GM13976 (cell line): ENCODE measurements at regions not wholly inside any gene's neighbourhood (a gene's known extent, or its start where the extent isn't known, plus 50 kb on each side); places are given as distances from the start of the nearest gene placed in this dataset.

Source experiments
- DNase-seq: peaks from one replicate; pipeline ENCODE4 v3.0.0; 2012; ENCODE audit warnings: low spot score
- in situ Hi-C: fragments of 300-500 bp; cut with MboI; formaldehyde crosslinking; loops from one replicate; pipeline ENCODE4 v1.12.0; 2022; ENCODE audit warnings: low sequenced_read_pairs, mixed read lengths, inconsistent platforms; ENCODE audit not compliant: unreplicated experiment
- TF ChIP-seq, protein P1 (sequence below): IDR thresholded peaks from 2 replicates; pipeline ENCODE4 v1.5.1; 2012; ENCODE audit warnings: borderline replicate concordance, mild to moderate bottlenecking; ENCODE audit not compliant: insufficient read depth; ENCODE audit errors: extremely low read depth, missing control alignments, control extremely low read depth

DNA sequence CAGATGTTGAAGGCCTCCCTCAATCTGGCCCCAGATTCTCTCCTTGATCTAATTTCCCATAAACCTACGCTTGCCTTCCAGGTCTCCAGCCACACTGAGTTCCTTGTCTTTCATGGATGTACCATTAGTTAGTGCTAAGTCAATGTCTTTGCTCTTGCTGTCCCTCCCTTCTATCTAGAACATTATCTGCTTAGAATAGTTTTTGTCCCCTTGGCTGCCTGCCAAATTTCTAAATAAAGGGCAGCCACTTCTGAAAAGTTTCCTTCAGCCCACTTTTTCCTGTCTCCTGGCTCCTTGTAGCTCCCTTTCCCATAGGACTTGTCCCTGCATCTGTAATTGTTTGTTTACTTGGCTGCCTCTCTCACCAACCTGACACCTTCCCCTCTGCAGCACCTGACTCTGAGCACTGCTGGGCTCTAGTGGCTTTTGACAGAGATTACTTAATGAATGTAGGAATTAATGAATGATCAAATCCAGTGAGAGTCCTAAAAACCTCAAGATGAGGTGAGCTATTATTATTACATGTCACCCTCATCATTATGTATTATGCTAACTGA lies 58.3 kb downstream of the CXCL12 start:
- TF ChIP-seq, protein P1, sequence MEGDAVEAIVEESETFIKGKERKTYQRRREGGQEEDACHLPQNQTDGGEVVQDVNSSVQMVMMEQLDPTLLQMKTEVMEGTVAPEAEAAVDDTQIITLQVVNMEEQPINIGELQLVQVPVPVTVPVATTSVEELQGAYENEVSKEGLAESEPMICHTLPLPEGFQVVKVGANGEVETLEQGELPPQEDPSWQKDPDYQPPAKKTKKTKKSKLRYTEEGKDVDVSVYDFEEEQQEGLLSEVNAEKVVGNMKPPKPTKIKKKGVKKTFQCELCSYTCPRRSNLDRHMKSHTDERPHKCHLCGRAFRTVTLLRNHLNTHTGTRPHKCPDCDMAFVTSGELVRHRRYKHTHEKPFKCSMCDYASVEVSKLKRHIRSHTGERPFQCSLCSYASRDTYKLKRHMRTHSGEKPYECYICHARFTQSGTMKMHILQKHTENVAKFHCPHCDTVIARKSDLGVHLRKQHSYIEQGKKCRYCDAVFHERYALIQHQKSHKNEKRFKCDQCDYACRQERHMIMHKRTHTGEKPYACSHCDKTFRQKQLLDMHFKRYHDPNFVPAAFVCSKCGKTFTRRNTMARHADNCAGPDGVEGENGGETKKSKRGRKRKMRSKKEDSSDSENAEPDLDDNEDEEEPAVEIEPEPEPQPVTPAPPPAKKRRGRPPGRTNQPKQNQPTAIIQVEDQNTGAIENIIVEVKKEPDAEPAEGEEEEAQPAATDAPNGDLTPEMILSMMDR = no peak
- in situ Hi-C loops = no loop called here

DNA sequence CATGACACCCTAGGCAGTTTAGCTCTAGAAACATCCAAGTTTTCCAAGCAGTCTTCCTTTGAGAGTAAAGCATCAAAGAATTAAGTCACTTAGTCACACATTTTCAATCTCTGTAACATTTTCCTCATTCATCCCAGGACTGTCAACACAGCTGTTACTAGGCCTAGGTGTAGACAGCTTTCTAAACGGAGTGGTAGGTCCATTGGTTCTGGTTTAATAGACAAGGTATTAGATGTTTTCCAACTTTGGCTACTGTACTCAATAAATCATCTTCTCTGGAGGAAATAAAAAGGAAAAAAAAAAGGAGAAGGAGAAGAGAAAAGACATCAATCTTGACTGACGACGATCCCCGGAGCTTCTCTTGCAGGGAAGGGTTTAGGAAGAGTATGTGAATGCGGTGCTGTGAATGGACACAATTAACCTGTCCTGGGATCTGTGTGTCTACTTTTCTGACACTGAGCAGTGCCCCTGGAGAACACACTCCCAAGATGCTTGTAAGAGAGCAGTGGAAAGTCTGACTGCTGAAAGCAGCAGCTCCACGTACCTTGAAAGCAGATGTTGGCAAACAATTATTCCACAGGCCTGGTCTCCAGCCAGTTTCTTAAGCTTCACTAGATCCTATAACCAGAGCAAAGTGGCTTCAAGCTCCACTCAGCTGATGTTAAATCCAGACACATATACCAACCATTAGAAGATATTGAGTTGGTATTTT lies 59.1 kb downstream of the CXCL12 start:
- TF ChIP-seq, protein P1 = no peak
- in situ Hi-C loops = no loop called here
- DNase-seq = no peak

More for the DNA sequence above, 58.3 kb downstream of the CXCL12 start:
- DNase-seq = no peak

DNA sequence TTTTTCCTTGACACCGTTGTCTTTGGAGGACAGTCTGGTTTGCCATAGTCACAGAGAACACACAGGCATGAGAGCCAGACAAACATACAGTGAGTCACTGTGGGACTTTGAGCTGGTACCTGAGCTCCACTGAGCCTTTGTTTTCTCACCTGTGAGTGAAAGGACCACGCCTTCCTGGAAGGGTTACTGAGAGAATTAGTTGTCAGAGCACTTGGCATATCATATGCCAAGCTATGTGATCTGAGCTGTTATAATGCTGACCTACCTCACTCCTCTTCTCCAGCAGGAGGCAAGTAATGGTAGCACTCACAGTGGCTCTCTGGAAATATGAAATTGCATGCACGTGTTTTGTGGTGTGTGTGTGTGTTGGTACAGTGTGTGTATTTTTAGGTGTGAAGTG lies 59.7 kb downstream of the CXCL12 start:
- in situ Hi-C loops = no loop called here
- DNase-seq = no peak
- TF ChIP-seq, protein P1 = no peak

DNA sequence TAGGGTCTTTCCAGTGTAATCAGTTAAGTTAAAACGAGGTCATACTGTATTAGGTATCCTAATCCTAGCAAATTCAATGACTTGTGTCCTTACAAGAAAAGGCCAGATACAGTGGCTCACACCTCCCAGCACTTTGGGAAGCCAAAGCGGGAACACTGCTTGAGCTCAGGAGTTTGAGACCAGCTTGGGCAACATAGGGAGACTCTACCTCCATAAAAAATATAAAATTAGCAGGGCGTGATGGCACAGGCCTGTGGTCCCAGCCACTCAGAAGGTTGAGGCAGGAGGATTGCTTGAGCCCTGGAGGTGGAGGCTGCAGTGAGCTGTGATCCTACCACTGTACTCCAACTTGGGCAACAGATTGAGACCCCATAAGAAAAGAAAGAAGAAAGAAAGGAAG lies 61.1 kb downstream of the CXCL12 start:
- in situ Hi-C loops = no loop called here

DNA sequence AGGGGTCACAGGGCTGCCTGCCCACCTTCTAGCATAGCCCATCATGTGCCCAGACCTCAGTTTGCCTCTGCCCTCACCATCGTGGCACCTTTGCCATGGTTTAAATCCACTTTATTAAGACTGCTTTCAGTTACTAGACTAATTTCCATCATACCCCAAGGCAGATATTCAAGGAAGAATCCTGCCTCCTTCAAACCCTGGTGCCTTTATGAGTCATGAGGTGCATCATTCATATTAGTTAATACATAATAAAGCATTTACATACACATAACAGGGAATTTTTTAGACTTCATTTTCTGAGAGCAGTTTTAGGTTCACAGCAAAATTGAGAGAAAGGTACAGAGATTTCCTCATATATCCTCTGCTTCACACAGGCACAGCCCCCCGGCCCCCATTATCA lies 62.8 kb downstream of the CXCL12 start:
- DNase-seq = no peak
- in situ Hi-C loops = no loop called here
- TF ChIP-seq, protein P1 = no peak

More for the DNA sequence above, 61.1 kb downstream of the CXCL12 start:
- TF ChIP-seq, protein P1 = no peak
- no peak for DNase-seq

DNA sequence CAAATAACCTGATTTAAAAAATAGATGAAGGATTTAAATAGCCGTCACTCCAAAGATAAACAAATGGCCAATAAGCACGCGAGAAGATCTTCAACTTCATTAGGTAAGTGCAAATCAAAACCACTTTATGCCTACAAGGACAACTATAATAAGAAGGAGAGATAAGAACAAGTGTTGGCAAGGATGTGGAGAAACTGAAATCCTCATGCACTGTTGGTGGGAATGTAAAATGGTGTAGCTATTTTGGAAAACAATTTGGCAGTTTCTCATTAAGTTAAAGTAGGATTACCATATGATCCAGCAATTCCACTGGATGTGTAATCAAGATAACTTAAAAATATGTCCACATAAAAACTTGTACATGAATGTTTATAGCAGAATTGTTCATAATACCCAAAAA lies 64.1 kb downstream of the CXCL12 start:
- TF ChIP-seq, protein P1 = no peak
- in situ Hi-C loops = no loop called here
- DNase-seq = no peak

DNA sequence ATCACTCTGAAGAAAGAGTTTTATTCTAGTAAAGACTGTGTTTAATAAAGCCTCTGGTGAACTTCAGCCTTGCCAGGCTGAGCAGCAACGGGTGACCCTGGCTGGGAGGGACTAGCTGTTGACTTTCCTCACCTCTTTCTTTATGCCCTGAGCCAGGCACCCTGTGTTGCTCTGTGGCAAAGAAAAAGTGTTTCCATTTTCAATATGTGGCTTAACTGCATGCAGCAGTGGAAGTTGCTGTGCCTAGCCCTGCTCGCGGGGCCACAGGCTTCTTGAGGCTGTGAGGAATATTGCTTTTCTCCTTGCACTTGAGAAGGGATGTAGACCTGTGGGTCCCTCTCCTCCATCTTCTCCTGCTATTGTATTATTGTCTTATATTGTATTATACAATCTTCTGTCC lies 67.0 kb downstream of the CXCL12 start:
- in situ Hi-C loops = no loop called here
- DNase-seq = no peak
- TF ChIP-seq, protein P1 = no peak
